ENCODE measurements at regions not wholly inside any gene's neighbourhood (a gene's known extent, or its start where the extent isn't known, plus 50 kb on each side); places are given as distances from the start of the nearest gene placed in this dataset.

GRCh38 chr15:62730825-62731224 is 311.7 kb upstream of the TPM1 start:
- TF ChIP-seq CTCF (IDR thresholded peaks at IDR 0.05) (no peak), POLR2A (IDR thresholded peaks at IDR 0.05) (no peak)

Data from body of pancreas (tissue), 4 donors.